Activated CD4-positive, CD25-positive, alpha-beta regulatory T cell treated with anti-CD3 and anti-CD28 coated beads, Interleukin-2, amount 50 U/mL, for 16 hours (primary cell): ENCODE measurements at regions not wholly inside any gene's neighbourhood (a gene's known extent, or its start where the extent isn't known, plus 50 kb on each side); places are given as distances from the start of the nearest gene placed in this dataset.
"Not testable (repeated sequence)": the region's sequence is repeated elsewhere in the genome, so short reads cannot be mapped to it uniquely, and the experiment has no call there.

Source experiments
- DNase-seq: peaks from one replicate; pipeline ENCODE4 v3.0.0-alpha.2; 2020; ENCODE audit warnings: low read depth, low spot score

DNA sequence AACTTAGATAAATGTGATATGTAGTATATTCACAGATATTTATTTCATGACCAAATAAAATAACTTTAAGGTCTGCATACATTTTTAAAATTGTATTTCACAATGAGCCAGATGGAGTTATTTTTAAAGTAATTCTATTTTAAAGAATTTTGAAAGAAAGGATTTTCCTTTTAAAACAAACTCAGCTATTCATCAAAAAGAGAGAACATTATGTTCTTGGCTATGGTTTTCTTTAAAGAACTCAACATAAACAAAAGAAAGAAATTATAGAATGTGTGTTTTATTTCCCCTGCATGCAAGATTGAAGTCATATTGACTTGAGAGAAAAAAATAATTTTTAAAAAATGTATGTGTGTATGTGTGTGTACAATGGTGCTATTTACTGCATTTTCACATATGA, 1023.6 kb upstream of the CITED2 start:
- no peak for DNase-seq

- DNase-seq = no peak
Observed at GRCh38 chr6:140397106-140397505, 1022.7 kb upstream of the CITED2 start.

DNA sequence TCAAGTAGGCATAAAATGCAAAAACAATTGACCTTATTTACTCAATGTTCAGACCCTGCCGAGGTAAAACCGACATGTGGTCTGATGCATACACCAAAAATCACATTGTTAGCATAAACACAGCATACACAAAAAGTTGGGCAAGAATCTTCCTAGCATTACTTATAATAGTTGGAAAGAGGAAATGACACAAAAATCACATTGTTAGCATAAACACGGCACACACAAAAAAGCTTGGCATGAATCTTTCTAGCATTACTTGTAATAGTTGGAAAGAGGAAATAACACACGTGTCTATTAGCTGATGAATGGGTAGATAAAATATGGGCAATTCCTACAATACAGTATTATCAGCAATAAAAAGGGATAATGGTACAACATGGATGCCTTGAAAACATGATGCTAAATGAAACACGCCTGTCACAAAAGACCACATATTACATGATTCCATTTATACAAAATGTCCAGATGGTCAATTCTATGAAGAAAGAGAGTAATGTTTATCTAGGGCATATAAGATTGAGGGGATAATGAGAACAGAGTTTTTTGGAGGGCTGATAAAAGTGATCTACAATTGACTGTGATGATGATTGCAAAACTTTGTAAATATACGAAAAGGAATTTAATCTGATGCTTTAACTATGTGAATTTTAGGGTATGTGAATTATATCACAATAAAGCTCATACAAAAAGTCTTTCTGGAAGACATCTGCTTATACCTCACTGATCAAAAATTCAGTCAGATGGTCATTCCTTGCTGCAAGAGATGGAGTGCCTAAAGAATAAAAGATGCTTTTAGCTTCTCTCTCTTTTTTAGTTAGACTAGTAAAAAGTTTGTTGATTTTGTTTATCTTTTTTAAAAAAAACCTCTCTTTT, 1019.5 kb upstream of the CITED2 start:
- DNase-seq = no peak

DNA sequence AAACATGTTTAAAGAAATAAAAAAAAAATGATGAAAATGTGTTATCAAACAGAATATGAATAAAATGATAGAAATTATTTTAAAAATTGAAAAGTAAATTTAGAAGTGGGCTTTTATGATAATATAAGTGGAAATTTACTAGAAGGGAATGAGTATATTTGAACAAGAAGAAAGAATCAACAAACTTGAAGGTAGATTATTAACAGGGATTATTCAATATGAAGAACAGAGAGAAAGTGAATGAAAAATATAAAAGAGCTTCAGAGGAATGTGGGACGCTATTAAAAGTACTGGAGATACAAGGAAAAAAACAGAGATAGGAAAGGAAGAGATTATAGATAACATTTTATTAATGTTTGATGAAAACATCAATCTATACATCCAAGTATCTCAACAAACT, 1014.4 kb upstream of the CITED2 start:
- DNase-seq = no peak

DNA sequence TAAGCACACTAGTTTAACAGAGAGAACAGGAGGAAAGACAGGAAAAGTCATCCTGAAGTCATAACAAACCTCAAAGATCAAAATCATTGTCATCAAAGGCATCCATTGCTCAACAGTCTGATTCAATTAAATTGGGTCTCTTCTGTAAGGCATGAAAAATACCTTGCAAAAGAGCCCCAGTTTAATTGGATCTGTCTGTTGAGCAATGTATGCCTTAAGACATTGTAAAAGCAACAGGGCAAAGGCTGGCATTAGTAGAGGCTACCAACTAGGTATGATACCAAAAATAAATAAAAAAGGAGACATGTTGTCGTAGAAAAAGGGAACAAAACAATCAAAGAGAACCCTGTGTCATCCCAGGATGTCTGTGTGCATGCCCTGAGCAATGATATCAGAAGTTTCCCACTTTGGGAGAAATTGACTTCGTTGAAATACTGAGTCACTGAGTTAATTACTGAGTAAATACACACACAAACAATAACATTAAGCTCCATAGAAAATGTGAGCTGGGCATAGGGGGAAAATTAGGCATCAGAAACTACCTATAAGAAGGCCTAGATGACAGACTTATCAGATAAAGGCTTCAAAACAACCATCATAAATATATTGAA, 1013.8 kb upstream of the CITED2 start:
- DNase-seq = no peak

DNA sequence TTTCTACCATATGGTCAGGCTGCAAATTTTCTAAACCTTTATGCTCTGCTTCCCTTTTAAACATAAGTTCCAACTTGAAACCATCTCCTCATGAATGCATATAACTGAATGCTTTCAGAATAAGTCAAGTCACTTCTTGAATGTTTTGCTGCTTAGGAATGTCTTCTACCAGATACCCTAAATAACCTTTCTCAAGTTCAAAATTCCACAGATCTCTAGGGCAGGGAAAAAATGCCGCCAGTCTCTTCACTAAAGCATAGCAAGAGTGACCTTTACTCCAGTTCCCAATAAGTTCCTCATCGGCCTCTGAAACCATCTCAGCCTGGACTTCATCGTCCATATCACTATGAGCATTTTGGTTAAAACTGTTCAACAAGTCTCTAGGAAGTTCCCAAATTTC, 1011.2 kb upstream of the CITED2 start:
- no peak for DNase-seq

GRCh38 chr6:140382355-140382754, 1007.9 kb upstream of the CITED2 start:
- no peak for DNase-seq

DNA sequence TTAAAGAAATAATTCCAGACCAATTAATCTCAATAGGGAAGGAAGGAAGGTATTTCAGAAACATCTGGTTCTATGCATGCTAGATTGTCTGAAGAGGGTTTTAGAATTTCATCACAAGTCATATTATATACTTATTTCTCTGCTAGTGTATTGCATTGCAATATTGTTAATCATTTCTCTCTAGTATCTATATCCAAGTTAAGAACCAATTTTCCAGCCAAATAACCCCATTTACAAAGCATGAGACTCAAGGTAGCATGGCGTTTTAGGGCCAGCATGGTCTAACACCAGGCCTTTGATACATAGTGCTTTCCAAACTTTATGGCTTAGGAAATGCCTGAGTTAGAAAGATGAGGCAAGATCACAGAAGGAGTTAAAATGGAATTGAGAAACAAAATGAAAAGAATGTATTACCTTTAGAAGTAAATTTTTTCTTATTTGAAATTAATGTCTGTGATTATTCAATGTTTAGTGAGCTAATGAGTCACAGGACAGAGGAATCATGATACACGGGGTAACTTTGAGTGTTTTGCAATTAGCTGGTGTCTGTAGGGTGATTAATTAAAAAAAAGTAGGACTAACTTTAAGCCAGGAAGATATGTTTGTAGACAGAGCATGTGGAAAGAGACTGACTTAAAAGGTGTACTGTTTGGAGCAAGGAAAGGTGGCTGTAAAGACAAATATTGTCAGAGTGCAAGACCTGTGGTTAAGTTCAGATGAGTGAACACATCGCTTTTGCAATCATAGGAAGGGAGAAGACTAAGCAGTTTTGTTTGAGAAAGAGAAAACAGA, 1006.2 kb upstream of the CITED2 start:
- no peak for DNase-seq

- DNase-seq = no peak
Observed at GRCh38 chr6:140379919-140380318, 1005.5 kb upstream of the CITED2 start.

DNA sequence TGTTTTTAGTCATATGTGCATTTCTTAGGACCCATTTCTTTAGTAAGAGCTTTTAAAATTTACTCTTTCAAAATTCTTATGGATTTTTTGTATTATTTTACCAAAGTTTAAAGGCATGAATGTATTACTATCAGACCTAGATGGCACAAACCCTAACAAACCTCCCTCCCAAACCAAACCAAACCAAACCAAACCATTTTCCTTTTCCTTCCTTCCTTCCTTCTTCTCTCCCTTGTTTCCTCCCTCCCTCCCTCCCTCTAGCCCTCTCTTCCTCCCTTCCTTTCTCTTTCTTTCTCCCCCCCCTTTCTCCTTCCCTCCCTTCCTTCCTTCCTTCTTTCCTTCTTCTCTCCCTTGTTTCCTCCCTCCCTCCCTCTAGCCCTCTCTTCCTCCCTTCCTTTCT, 1001.8 kb upstream of the CITED2 start:
- DNase-seq = no peak

GRCh38 chr6:140373728-140374127, 999.3 kb upstream of the CITED2 start:
- DNase-seq = not testable (repeated sequence)

- no peak for DNase-seq
Observed at GRCh38 chr6:140372064-140372463, 997.6 kb upstream of the CITED2 start.

DNA sequence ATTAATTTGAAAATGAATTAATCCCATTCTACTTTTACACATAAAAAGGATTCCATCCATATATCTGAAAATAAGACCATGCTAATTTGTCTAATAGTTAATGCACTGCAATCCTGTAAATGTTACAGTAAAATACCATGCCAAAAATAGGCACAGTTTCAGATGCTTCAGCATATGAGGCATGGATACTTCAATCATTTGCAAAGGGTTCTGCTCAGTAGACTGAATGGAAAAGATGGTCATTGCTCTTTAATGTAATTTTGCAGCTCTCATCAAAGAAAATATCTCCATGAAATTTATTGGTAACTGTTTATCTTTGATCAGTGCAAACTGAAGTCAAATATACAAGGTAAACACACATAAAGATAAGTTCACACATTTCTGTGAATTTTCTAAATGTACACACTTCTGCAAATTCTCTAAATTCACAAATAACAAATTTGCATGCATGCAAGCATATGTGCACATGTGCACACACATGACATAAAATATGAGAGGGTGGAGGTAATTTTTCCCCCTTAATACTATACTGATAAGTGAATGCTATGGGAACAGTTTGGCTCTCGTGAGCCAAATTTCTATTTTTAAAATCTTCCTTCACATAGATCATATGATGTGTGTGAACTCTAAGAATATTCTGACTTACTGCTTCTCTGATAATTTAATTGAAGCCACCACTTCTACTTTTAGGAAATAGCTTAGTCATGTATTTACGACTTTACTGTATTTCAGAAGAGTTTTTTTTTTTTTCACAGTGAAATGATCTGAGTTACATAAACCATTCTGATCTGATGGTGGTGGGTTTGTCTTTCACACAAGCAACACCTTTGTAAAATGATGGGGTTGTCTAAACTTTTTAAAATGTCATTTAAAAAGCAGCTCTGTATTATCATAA, 996.8 kb upstream of the CITED2 start:
- DNase-seq = no peak

GRCh38 chr6:140370441-140370840, 996.0 kb upstream of the CITED2 start:
- DNase-seq = no peak

- DNase-seq = no peak
Observed at GRCh38 chr6:140366991-140367390, 992.5 kb upstream of the CITED2 start.

DNA sequence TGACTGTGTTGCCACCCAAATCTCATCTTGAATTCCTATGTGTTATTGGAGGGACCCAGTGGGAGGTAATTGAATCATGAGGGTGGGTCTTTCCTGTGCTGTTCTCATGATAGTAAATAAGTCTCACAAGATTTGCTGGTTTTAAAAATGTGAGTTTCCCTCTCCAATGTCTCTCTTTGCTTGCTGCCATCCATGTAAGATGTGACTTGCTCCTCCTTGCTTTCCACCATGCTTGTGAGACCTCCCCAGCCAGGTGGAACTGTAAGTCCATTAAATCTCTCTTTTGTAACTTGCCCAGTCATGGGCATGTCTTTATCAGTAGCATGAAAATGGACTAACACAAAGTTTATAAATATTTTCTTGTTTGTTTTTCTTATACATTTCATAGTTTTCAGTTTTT, 990.5 kb upstream of the CITED2 start:
- no peak for DNase-seq

- DNase-seq = no peak
Observed at GRCh38 chr6:140360651-140361050, 986.2 kb upstream of the CITED2 start.

DNA sequence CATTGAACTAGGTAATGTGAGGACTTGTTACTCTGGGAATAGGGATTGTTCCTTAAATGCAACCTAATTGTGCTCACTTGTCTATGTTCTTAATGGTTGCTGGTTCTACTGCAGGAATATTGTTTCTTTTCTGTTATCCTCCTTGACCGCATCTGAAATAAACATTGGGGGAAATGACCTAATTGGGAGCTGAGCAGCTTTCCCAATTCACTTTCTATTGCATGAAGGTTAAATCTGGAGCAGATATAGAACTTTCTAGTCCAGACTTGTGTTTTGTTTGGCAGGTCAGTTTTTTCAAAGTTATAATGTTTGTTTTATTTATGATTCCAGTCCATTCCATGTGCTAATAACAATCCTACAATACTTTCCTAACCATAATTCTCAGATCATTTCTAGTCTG, 981.0 kb upstream of the CITED2 start:
- no peak for DNase-seq

- no peak for DNase-seq
Observed at GRCh38 chr6:140354296-140354695, 979.8 kb upstream of the CITED2 start.

GRCh38 chr6:140353536-140353935, 979.1 kb upstream of the CITED2 start:
- no peak for DNase-seq

GRCh38 chr6:140346428-140346827, 972.0 kb upstream of the CITED2 start:
- no peak for DNase-seq
